ENCODE measurements at regions not wholly inside any gene's neighbourhood (a gene's known extent, or its start where the extent isn't known, plus 50 kb on each side); places are given as distances from the start of the nearest gene placed in this dataset.
"Not testable (repeated sequence)": the region's sequence is repeated elsewhere in the genome, so short reads cannot be mapped to it uniquely, and the experiment has no call there.

- no peaks in the 10 kb centered on the region for H3K9me3 ChIP-seq (replicated peaks; ENCODE audit: control insufficient read depth, insufficient read depth, low read depth, low read length)
- ATAC-seq = no peak
- no peak overlapping the region for H3K4me2 ChIP-seq (ENCODE audit: insufficient read depth, low read length)
- H3K4me3 ChIP-seq = no peak overlapping the region
- in situ Hi-C loops (cut with MboI) = no loop called here
- no peak overlapping the region for H3K27ac ChIP-seq (ENCODE audit: extremely low read depth, low read depth, low read length)
- H2AFZ ChIP-seq (ENCODE audit: low read depth, low read length) = no peak overlapping the region
- H3K27me3 ChIP-seq (ENCODE audit: control insufficient read depth in 2 of 2, insufficient read depth in 2 of 2, low read length in 2 of 2) = no peaks in the 10 kb centered on the region
- ChIA-PET CTCF (ENCODE audit: low intra/inter-chr PET ratio) (no interaction called here), POLR2A (no interaction called here)
- TF ChIP-seq CHD1 (IDR thresholded peaks at IDR 0.05; ENCODE audit: low read length) = no peak
- H4K20me1 ChIP-seq (replicated peaks; ENCODE audit: control insufficient read depth, insufficient read depth, low read length) = no peaks in the 10 kb centered on the region
- intact Hi-C loops (cut with micrococcal nuclease) = no loop called here
- BruUV-seq (replicated peaks) = no TSS peak
- no peak for DNase-seq (ENCODE audit: extremely low read depth in 1 of 4, low spot score in 3 of 4)
- no peaks in the 10 kb centered on the region for H3K36me3 ChIP-seq (ENCODE audit: control insufficient read depth, insufficient read depth, low read length)
- FAIRE-seq = no peak
- no peaks in the 10 kb centered on the region for H3K9me1 ChIP-seq (ENCODE audit: control insufficient read depth, insufficient read depth, low read length)
- no peaks in the 10 kb centered on the region for H3K4me1 ChIP-seq (replicated peaks in 1 of 2; ENCODE audit: control insufficient read depth in 2 of 2, insufficient read depth in 2 of 2, low read length in 2 of 2)
- H3K79me2 ChIP-seq (ENCODE audit: control insufficient read depth, insufficient read depth, low read length) = no peaks in the 10 kb centered on the region
- no peak overlapping the region for H3K9ac ChIP-seq (ENCODE audit: insufficient read depth in 1 of 2, low read depth in 2 of 2, low read length in 2 of 2)
These were observed 404.8 kb upstream of the SLC30A5 start for GRCh38 chr5:68689010-68689409.

DNA sequence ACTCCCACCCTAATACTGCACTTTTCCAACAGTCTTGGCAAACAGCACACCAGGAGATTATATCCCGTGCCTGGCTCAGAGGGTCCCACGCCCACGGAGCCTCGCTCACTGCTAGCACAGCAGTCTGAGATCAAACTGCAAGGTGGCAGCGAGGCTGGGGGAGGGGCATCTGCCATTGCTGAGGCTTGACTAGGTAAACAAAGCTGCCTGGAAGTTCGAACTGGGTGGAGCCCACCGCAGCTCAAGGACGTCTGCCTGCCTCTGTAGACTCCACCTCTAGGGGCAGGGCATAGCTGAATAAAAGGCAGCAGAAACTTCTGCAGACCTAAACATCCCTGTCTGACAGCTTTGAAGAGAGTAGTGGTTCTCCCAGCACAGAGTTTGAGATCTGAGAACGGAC lies 401.9 kb upstream of the SLC30A5 start:
- in situ Hi-C loops (cut with MboI); H3K27me3 ChIP-seq (ENCODE audit: control insufficient read depth in 2 of 2, insufficient read depth in 2 of 2, low read length in 2 of 2); H3K4me2 ChIP-seq (ENCODE audit: insufficient read depth, low read length); H3K27ac ChIP-seq (ENCODE audit: extremely low read depth, low read depth, low read length); H3K9me1 ChIP-seq (ENCODE audit: control insufficient read depth, insufficient read depth, low read length); DNase-seq (ENCODE audit: extremely low read depth in 1 of 4, low spot score in 3 of 4); H3K36me3 ChIP-seq (ENCODE audit: control insufficient read depth, insufficient read depth, low read length); POLR2A ChIA-PET; H4K20me1 ChIP-seq (replicated peaks; ENCODE audit: control insufficient read depth, insufficient read depth, low read length); H3K9ac ChIP-seq (ENCODE audit: insufficient read depth in 1 of 2, low read depth in 2 of 2, low read length in 2 of 2); H3K4me3 ChIP-seq; intact Hi-C loops (cut with micrococcal nuclease); FAIRE-seq; H3K9me3 ChIP-seq (replicated peaks; ENCODE audit: control insufficient read depth, insufficient read depth, low read depth, low read length); H3K79me2 ChIP-seq (ENCODE audit: control insufficient read depth, insufficient read depth, low read length); H2AFZ ChIP-seq (ENCODE audit: low read depth, low read length); BruUV-seq (replicated peaks); CTCF ChIA-PET (ENCODE audit: low intra/inter-chr PET ratio); ATAC-seq; H3K4me1 ChIP-seq (replicated peaks in 1 of 2; ENCODE audit: control insufficient read depth in 2 of 2, insufficient read depth in 2 of 2, low read length in 2 of 2): not testable (repeated sequence)
- WGBS (ENCODE audit: insufficient coverage, low coverage, missing lambda C conversion rate) = 16% methylated on average over 3 of the region's 9 CpGs

Data from K562 (cell line).